ENCODE measurements at regions not wholly inside any gene's neighbourhood (a gene's known extent, or its start where the extent isn't known, plus 50 kb on each side); places are given as distances from the start of the nearest gene placed in this dataset.
"Not testable (repeated sequence)": the region's sequence is repeated elsewhere in the genome, so short reads cannot be mapped to it uniquely, and the experiment has no call there.

- DNase-seq = no peak
Measured at GRCh38 chr15:96138985-96139384, 191.5 kb upstream of the NR2F2 start.

- no peak for DNase-seq
Measured at GRCh38 chr15:96142498-96142897, 188.0 kb upstream of the NR2F2 start.

GRCh38 chr15:96144734-96145133 lies 185.8 kb upstream of the NR2F2 start:
- no peak for DNase-seq

GRCh38 chr15:96146726-96147125 lies 183.8 kb upstream of the NR2F2 start:
- no peak for DNase-seq

DNA sequence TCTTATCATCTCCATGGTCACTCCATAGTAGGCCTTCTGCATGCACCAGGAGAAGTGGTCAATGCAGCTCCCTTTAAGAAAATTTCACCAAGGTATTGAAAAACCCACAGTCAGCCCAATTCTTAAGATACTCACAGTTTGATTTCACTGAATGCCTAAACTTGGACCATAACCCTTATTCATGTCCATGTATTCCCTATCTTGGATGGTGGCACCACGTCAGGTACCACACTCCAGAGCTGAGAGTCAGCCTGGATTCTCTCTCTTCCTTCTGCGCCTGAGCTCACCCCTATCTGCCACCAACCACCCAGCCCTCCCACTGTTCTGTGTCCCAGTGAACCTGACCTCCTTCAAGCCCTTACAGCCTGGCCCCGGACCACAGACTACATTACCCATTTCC lies 183.2 kb upstream of the NR2F2 start:
- no peak for DNase-seq

DNA sequence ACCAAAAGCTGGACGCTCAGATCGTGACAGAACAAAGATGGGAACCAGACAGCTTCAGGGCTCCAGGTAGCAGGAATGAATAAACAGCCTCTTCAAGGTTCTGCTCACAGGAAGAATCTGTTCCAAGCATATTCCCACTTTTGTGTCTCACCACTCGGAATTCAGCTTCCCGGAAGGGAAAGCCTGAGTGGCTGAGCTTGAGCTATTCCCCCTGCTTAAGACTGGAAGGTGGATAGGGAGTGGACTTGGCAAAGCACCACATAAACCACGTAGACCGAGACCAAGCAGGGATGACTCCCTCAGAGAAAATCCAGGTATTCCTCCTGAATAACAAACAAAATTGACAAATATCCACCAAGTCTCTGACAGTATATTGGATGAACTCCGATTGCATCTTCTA lies 180.2 kb upstream of the NR2F2 start:
- DNase-seq = no peak

DNA sequence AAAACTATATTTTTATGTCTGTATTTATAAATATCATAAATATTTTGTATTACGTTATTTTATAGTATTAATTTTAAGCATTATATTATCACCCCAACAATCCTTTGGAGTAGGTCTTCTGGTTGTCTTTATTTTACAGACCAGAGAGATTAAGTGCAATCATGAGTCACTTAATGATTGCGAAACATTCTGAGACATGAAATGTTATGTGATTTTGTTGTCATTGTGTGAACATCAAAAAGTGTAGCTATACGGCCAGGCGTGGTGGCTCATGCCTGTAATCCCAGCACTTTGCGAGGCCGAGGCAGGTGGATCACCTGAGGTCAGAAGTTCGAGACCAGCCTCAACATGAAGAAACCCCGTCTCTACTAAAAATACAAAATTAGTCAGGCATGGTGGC lies 178.8 kb upstream of the NR2F2 start:
- not testable (repeated sequence) for DNase-seq

DNA sequence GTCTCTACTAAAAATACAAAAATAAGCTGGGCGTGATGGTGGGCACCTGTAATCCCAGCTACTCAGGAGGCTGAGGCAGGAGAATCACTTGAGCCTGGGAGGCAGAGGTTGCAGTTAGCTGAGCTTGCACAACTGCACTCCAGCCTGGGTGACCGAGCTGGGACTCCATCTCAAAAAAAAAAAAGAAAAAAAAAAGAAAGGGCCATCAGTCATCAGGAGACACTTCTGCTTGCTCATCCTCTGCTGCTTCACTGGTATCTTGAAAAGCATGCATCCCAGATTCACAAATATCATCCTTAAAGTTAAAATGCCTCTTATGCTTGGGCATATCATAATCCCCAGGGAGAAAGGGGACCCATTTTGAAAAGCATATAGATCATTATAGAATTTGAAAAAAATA lies 176.6 kb upstream of the NR2F2 start:
- no peak for DNase-seq

- no peak for DNase-seq
Measured at GRCh38 chr15:96158938-96159337, 171.6 kb upstream of the NR2F2 start.

- DNase-seq = peak; percentile 23
Measured at GRCh38 chr15:96160269-96160668, 170.2 kb upstream of the NR2F2 start.

DNA sequence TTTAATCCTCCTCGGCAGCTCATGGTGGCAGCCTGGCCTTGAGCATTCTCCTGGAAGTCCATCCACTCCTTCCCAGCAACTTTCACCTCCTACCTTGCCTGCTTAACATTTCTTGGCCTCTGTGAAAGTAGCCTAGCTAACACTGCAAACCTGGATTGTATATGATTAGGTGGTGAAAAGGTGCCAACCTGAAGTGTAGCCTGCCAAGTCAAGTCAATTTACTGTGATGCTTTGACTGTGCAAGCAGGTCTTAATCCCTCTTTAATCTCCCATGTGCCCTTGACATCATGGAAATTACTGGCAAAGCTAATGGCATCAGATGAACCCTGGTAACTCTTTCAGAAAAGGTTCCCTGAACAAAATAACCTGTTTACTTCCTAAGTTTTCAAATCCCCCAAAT lies 169.7 kb upstream of the NR2F2 start:
- DNase-seq = peak; percentile 16

DNA sequence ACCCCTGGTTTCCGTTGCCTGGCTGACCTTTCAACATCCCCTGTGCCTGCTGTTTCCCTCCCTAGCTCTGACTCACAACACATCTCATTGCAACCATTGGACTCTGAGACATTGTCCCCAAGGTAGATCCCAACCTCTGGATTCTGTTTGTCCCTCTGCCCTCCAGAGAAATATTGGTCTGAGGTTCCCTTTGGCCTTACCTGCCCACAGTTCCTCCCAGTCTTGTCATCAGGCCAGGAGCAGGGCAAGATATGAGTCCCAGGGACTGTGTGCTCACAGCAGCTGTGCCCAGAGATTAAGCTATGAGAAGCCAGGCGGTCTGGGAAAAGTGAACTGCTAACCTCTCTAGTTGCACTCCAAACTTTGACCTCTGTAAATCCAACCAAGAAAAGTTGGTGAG lies 168.2 kb upstream of the NR2F2 start:
- DNase-seq = no peak

GRCh38 chr15:96165081-96165480 lies 165.4 kb upstream of the NR2F2 start:
- no peak for DNase-seq

GRCh38 chr15:96165775-96166174 lies 164.7 kb upstream of the NR2F2 start:
- no peak for DNase-seq

DNA sequence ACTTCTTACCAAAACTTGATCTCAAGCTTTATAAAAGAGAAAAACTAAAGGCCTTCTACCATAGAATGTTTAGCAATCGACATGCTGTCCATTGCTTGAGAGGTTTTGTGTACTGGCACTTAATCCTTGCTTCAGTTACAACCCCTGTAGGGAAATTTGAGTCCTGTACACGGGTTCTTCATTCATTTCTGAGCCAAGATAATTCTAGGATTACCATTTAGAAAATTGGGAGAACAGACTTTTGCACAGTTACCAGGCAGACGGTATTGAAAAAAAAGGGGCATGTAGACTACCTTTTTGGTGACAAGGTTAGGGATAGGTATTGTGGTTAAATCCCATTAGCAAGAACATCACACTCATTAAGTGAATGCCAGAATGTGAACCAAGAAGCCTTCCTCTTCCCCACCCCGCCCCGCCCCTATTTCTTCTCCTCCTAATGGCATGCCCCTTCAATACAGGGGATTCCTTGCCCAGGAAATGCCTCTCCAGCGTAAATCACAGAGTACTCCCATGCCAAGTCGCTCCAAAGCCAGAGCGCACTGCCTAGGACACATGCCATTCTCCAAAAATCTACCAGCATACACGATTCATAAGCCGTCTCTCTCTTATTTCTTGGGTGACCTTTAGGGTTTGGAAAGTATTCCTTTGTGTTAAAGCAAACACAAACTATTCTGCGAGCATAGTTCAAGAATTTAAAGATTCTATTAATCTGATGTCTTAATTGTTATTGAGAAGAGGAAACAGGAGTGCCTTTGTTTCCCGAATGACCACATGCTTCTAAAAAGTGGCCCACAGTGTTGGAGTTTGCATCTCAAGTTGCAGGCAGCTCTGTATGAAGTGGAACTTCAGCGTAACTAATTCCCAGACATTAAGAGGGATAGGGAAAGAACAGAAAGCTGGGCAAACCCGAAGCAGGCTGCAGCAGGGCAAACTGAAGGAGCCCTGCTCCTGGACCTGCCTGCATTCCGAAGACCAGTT lies 164.0 kb upstream of the NR2F2 start:
- no peak for DNase-seq

DNA sequence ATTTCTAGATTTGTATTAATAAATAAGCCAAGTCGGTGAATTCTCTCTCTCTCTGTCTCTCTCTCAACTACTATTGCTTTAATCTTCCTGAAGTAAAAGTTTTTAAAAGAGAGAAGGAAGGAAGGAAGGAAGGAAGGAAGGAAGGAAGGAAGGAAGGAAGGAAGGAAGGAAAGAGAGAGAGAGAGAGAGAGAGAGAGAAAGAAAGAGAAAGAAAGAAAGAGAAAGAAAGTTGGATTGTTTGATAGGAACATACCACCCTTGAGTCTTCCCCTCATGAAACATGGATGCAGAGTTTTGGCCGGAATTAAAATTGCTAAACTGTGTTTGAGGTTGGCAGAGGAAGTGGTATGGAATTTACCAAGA lies 159.9 kb upstream of the NR2F2 start:
- not testable (repeated sequence) for DNase-seq

- DNase-seq = no peak
Measured at GRCh38 chr15:96170979-96171739, 159.3 kb upstream of the NR2F2 start.

- no peak for DNase-seq
Measured at GRCh38 chr15:96171853-96172296, 158.6 kb upstream of the NR2F2 start.

DNA sequence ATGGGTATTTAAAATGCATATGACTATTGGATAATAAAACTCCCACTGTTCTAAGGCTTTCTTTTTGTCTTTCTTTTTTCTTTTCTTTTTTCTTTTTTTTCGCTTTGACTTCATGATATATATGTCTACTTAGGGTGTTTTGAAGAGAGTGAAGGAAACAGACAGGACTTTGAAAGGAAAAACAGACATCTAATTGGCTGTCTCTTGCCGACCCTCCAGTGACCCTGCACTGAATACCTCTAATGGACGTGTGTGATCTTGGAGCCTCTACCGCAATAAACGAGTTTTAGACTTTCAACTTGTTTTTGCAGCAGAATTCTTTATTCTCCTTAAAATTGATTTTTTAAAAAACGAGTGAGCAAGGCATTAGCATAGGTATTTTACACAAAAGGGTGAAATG lies 158.1 kb upstream of the NR2F2 start:
- DNase-seq = no peak

GRCh38 chr15:96176831-96177230 lies 153.7 kb upstream of the NR2F2 start:
- DNase-seq = no peak

- DNase-seq = no peak
Measured at GRCh38 chr15:96177279-96177678, 153.2 kb upstream of the NR2F2 start.

GRCh38 chr15:96180087-96180748 lies 150.3 kb upstream of the NR2F2 start:
- DNase-seq = no peak

- no peak for DNase-seq
Measured at GRCh38 chr15:96181217-96181616, 149.3 kb upstream of the NR2F2 start.

Measured in NCI-H1092 treated with DMSO at 0.1 percent for 48 hours (cell line).